C1 segment of cervical spinal cord (tissue), 14 donors: ENCODE measurements at regions not wholly inside any gene's neighbourhood (a gene's known extent, or its start where the extent isn't known, plus 50 kb on each side); places are given as distances from the start of the nearest gene placed in this dataset.
"Not testable (repeated sequence)": the region's sequence is repeated elsewhere in the genome, so short reads cannot be mapped to it uniquely, and the experiment has no call there.

Source experiments
- DNase-seq, 14 donors: peaks; one replicate each; lab custom pipeline; 2025; lab: John Stamatoyannopoulos, UW

- no peak for DNase-seq
These were observed 255.1 kb upstream of the GK2 start for GRCh38 chr4:79663141-79663540.

- no peak for DNase-seq
These were observed 254.6 kb upstream of the GK2 start for GRCh38 chr4:79662651-79663050.

GRCh38 chr4:79661196-79661595 lies 253.2 kb upstream of the GK2 start:
- DNase-seq = no peak

- not testable (repeated sequence) for DNase-seq
These were observed 251.4 kb upstream of the GK2 start for GRCh38 chr4:79659308-79659870.

- DNase-seq = no peak
These were observed 249.4 kb upstream of the GK2 start for GRCh38 chr4:79657379-79657778.

GRCh38 chr4:79653871-79654270 lies 245.8 kb upstream of the GK2 start:
- no peak for DNase-seq

- no peak for DNase-seq
These were observed 244.7 kb upstream of the GK2 start for GRCh38 chr4:79652738-79653137.

GRCh38 chr4:79652232-79652631 lies 244.2 kb upstream of the GK2 start:
- no peak for DNase-seq

- DNase-seq = no peak
These were observed 243.4 kb upstream of the GK2 start for GRCh38 chr4:79651456-79651855.

- DNase-seq = no peak
These were observed 242.9 kb upstream of the GK2 start for GRCh38 chr4:79650794-79651431.

GRCh38 chr4:79650217-79650616 lies 242.2 kb upstream of the GK2 start:
- no peak for DNase-seq

- no peak for DNase-seq
These were observed 237.9 kb upstream of the GK2 start for GRCh38 chr4:79645942-79646341.

GRCh38 chr4:79638735-79639134 lies 230.7 kb upstream of the GK2 start:
- no peak for DNase-seq

GRCh38 chr4:79636991-79637390 lies 229.0 kb upstream of the GK2 start:
- no peak for DNase-seq

GRCh38 chr4:79634111-79634510 lies 226.1 kb upstream of the GK2 start:
- no peak for DNase-seq

- no peak for DNase-seq
These were observed 224.1 kb upstream of the GK2 start for GRCh38 chr4:79632114-79632513.

- DNase-seq = no peak
These were observed 218.6 kb upstream of the GK2 start for GRCh38 chr4:79626611-79627010.

GRCh38 chr4:79626101-79626500 lies 218.1 kb upstream of the GK2 start:
- DNase-seq = no peak

GRCh38 chr4:79625361-79625760 lies 217.3 kb upstream of the GK2 start:
- no peak for DNase-seq

- DNase-seq = peak in 1 of 14 donors; percentile 69
These were observed 215.2 kb upstream of the GK2 start for GRCh38 chr4:79623021-79623870.

- DNase-seq = no peak
These were observed 213.0 kb upstream of the GK2 start for GRCh38 chr4:79621061-79621460.

GRCh38 chr4:79620617-79621016 lies 212.6 kb upstream of the GK2 start:
- no peak for DNase-seq
